SJCRH30 (cell line): ENCODE measurements at regions not wholly inside any gene's neighbourhood (a gene's known extent, or its start where the extent isn't known, plus 50 kb on each side); places are given as distances from the start of the nearest gene placed in this dataset.

Source experiments
- DNase-seq, 2 experiments: peaks; one replicate each; pipeline ENCODE4 v3.0.0-alpha.2; 2015 to 2020
- H3K27ac ChIP-seq: fragments of 250-450 bp; sonication (Bioruptor Pico); 2 replicates; pipeline ENCODE4 v1.5.1; 2020; ENCODE audit warnings: mild to moderate bottlenecking, moderate library complexity
- H3K27me3 ChIP-seq: fragments of 250-450 bp; sonication (Bioruptor Pico); 2 replicates; pipeline ENCODE4 v1.5.1; 2020; ENCODE audit warnings: mild to moderate bottlenecking, moderate library complexity
- H3K36me3 ChIP-seq: fragments of 250-450 bp; sonication (Bioruptor Pico); 2 replicates; pipeline ENCODE4 v1.5.1; 2020; ENCODE audit warnings: mild to moderate bottlenecking, moderate library complexity
- H3K4me1 ChIP-seq: fragments of 250-450 bp; sonication (Bioruptor Pico); 2 replicates; pipeline ENCODE4 v1.5.1; 2020; ENCODE audit warnings: mild to moderate bottlenecking, moderate library complexity
- H3K4me3 ChIP-seq: fragments of 250-450 bp; sonication (Bioruptor Pico); 2 replicates; pipeline ENCODE4 v1.5.1; 2020; ENCODE audit warnings: mild to moderate bottlenecking, moderate library complexity
- H3K9me3 ChIP-seq: fragments of 250-450 bp; sonication (Bioruptor Pico); replicated peaks from 2 replicates; pipeline ENCODE4 v1.5.1; 2020; ENCODE audit warnings: mild to moderate bottlenecking, moderate library complexity

DNA sequence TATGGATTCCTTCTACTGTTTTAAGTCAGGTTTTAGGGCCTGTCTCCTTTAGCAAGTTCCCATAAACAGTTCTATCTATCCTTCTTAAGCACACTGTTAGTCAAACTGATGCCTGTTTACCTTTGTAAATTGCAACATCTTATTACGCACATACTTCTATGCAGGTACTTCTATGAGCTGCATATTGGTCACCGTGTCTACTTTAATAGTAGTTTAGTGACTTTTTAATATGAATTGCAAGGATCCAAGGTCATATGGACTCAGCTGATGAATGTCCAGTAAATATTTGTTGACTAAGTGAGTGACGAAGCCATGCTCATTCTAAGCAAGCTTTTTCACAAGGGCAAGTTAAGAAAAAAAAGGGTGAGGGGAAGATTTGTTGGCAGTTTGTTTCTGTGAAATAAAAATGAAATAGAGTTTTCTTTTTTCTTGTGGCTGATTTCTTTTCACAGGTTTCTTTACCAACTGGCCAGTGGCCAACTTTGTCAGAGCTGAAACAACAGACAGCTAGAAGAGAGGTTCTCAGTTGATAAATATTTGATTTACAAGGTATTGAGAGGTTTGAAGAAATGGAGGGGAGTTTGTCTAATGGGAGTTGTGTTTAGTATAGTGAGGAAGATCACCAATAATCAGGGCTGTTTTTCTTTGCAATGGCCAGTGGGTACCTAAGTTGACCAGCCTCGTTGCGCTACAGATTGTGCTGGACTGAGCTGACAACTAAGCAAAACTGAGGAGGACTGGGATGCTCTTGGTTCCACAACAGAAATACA, 141.1 kb downstream of the SLC15A5 start:
- H3K27me3 ChIP-seq = no peaks in the 10 kb centered on the region; the same call in 1 of the 2 replicates
- H3K4me3 ChIP-seq = no peak overlapping the region
- no peak for DNase-seq
- no peaks in the 10 kb centered on the region for H3K36me3 ChIP-seq
- no peak overlapping the region for H3K27ac ChIP-seq
- no peaks in the 10 kb centered on the region for H3K4me1 ChIP-seq
- peaks cover 6% of the 10 kb centered on the region; the same call in 1 of the 2 replicates for H3K9me3 ChIP-seq

GRCh38 chr12:16135323-16135722, 142.2 kb downstream of the SLC15A5 start:
- Histone ChIP-seq H3K36me3 (no peaks in the 10 kb centered on the region), H3K4me3 (no peak overlapping the region), H3K27me3 (no peaks in the 10 kb centered on the region), H3K4me1 (no peaks in the 10 kb centered on the region), H3K9me3 (peaks cover 6% of the 10 kb centered on the region; the same call in 1 of the 2 replicates), H3K27ac (no peak overlapping the region)
- no peak for DNase-seq

DNA sequence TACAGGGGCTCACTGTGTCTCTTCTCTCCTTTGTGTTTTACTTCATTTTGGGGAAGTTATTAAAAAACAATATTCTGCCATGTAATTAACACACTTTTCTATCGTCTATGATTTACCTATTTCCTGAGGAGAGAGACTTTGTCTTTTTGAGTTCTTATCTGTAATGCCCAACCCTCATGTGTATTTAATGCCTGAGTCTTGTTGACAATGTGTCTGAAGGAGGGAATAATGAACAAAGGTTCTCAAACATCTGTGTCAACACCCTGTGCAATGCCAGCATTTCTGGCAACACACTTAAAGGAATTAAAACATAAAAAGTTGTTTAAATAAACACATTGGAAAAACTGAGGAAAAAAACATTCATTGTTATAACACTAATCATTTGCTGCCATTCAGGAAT, 147.1 kb downstream of the SLC15A5 start:
- H3K36me3 ChIP-seq = no peaks in the 10 kb centered on the region
- H3K9me3 ChIP-seq = peaks cover 6% of the 10 kb centered on the region; the same call in 1 of the 2 replicates
- H3K4me1 ChIP-seq = no peaks in the 10 kb centered on the region
- H3K4me3 ChIP-seq = no peak overlapping the region
- no peak for DNase-seq
- no peak overlapping the region for H3K27ac ChIP-seq
- no peaks in the 10 kb centered on the region for H3K27me3 ChIP-seq

DNA sequence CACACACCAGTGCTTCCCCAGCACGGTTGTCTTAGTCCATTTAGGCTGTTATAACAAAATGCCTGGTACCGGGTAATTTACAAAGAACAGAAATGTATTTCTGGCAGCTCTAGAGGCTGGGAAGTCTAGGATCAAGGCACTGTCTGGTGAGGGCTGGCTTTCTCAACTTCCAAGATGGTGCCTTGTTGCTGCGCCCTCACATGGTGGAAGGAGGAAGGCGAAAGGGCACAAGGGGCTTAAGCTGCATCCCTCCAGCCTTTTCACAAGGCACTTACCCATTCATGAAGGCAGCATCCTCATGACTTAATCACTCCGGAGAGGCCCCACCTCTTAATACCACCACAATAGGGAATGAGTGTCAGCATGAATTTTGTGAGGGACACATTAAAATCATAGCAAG, 155.5 kb downstream of the SLC15A5 start:
- Histone ChIP-seq H3K9me3 (no peaks in the 10 kb centered on the region), H3K4me1 (peaks cover 18% of the 10 kb centered on the region), H3K27me3 (no peaks in the 10 kb centered on the region), H3K36me3 (no peaks in the 10 kb centered on the region), H3K27ac (no peak overlapping the region), H3K4me3 (no peak overlapping the region)
- no peak for DNase-seq

- DNase-seq = peak in 1 of 2 experiments; percentile 5
Observed at GRCh38 chr12:16119618-16120415, 157.7 kb downstream of the SLC15A5 start.

DNA sequence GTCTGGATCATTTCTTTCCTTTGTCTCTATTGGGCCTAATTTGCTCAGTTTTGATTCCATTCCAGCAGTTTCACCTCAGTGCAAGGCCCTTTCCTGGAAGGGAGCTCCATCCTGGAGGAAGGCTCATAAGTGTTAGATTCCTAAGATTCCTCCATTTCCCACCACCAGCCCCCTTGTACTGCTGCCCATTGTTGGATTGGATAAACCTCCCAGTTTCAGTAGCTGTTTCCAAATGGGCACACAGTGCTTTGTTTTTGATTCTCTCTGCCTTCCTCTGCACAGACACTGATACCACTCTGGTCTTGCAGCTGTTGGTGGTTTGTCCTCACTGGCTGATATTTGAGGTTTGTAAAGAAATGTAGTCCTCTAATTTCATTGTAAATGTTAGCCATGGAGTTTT, 158.9 kb downstream of the SLC15A5 start:
- peak; percentile 76 to 88 for DNase-seq
- H3K9me3 ChIP-seq = no peaks in the 10 kb centered on the region
- H3K27ac ChIP-seq = peak overlapping the region; percentile 58
- H3K4me1 ChIP-seq = peaks cover 20% of the 10 kb centered on the region
- H3K27me3 ChIP-seq = no peaks in the 10 kb centered on the region
- no peaks in the 10 kb centered on the region for H3K36me3 ChIP-seq
- no peak overlapping the region for H3K4me3 ChIP-seq

More at GRCh38 chr12:16119618-16120415, 157.7 kb downstream of the SLC15A5 start:
- Histone ChIP-seq H3K4me3 (no peak overlapping the region), H3K36me3 (no peaks in the 10 kb centered on the region), H3K27me3 (no peaks in the 10 kb centered on the region), H3K27ac (no peak overlapping the region), H3K9me3 (no peaks in the 10 kb centered on the region), H3K4me1 (peaks cover 18% of the 10 kb centered on the region)

DNA sequence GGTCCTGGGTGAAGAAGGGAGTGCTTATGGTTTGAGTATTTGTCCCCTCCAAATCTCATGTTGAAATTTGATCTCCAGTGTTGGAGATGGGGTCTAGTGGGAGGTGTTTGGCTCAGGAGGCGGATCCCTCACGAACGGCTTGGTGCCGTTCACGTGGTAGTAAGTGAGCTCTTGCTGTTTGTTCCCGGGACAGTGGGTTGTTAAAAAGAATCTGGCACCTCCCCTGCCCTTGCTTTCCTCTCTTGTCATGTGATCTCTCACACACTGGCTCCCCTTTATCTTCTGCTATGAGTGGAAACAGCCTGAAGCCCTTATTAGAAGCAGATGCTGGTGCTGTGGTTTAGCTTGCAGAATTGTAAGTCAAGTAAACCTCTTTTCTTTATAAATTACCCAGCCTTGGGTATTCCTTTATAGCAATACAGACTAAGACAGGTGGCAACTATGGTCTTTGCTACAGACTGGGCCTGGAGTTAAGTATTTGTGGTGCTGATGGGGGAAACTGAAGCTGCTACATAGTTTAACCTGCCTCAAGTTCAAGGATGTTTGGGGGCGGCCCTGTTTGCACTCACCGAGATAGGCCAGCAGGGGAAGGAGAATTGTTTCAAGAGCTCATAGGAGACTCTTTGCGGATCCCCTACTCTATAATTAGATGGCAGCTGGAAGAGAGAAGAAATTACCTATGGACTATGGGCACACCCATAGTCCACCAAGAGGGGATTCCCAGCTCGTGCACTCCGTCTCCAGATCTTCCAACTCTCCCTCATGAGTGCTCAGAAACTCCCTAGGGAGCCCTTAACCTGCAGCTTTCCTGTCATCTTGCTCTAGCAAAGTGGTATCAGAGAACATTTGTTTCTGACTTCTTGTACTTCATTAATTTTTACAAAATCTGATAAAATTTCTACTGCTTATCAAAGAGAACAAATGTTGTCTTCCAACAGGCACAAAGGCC, 164.6 kb downstream of the SLC15A5 start:
- Histone ChIP-seq H3K4me1 (peaks cover 4% of the 10 kb centered on the region; the same call in 1 of the 2 replicates), H3K36me3 (no peaks in the 10 kb centered on the region), H3K27ac (peak overlapping the region; percentile 25; the same call in 1 of the 2 replicates), H3K9me3 (no peaks in the 10 kb centered on the region), H3K4me3 (peak overlapping the region; percentile 36), H3K27me3 (no peaks in the 10 kb centered on the region)
- DNase-seq = peak; percentile 73 to 88

DNA sequence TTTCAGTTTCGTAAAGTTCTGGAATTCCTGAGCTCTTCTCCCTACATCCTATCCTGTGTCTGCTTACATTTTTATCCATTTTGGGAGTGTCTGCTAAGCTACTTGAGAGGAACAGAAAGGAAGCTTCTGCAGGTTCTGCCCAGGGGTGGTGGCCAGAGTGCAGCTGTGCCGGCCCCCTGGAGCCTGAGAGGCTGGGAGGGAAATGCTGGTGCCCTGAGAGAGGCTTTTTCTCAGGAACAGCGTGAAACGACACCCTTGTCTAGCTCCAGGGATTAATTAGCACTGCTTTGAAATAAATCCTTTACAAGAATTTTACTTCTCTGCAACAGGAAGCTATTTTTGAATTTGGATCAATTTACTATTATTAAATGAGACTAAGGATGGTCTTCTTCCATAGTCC, 165.4 kb downstream of the SLC15A5 start:
- Histone ChIP-seq H3K4me3 (peak overlapping the region; percentile 36), H3K4me1 (peaks cover 4% of the 10 kb centered on the region; the same call in 1 of the 2 replicates), H3K27me3 (no peaks in the 10 kb centered on the region), H3K36me3 (no peaks in the 10 kb centered on the region), H3K27ac (peak overlapping the region; percentile 25; the same call in 1 of the 2 replicates), H3K9me3 (no peaks in the 10 kb centered on the region)
- peak; percentile 43 to 66 for DNase-seq

- H3K4me3 ChIP-seq = no peak overlapping the region
- no peaks in the 10 kb centered on the region for H3K36me3 ChIP-seq
- DNase-seq = no peak
- H3K27me3 ChIP-seq = no peaks in the 10 kb centered on the region
- H3K4me1 ChIP-seq = peaks cover 4% of the 10 kb centered on the region; the same call in 1 of the 2 replicates
- H3K27ac ChIP-seq = no peak overlapping the region
- H3K9me3 ChIP-seq = no peaks in the 10 kb centered on the region
Observed at GRCh38 chr12:16110596-16110995, 166.9 kb downstream of the SLC15A5 start.

GRCh38 chr12:16103851-16104250, 173.6 kb downstream of the SLC15A5 start:
- Histone ChIP-seq H3K27me3 (no peaks in the 10 kb centered on the region), H3K4me1 (no peaks in the 10 kb centered on the region), H3K27ac (no peak overlapping the region), H3K4me3 (no peak overlapping the region), H3K9me3 (no peaks in the 10 kb centered on the region), H3K36me3 (no peaks in the 10 kb centered on the region; the same call in 1 of the 2 replicates)
- no peak for DNase-seq

DNA sequence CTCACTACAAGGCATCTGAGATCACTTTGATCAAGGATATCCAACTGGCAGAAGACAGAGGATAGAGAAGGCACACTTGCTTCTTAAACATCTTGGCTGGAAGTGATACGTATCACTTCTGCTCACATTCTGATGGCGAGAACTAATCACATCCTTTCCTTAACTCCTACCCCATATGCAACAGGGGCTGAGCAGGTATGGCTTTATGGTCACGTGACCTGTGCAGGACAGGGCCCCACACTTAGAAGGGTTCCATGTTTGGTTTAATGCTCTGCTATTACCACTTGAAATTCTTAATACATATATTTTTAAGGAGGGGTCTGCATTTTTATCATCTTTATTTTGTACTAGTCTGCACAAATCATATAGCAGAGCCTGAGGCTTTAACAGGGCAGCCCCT, 177.3 kb downstream of the SLC15A5 start:
- Histone ChIP-seq H3K27ac (no peak overlapping the region), H3K36me3 (no peaks in the 10 kb centered on the region; the same call in 1 of the 2 replicates), H3K27me3 (no peaks in the 10 kb centered on the region), H3K4me1 (no peaks in the 10 kb centered on the region), H3K9me3 (no peaks in the 10 kb centered on the region), H3K4me3 (no peak overlapping the region)
- DNase-seq = no peak

- no peak for DNase-seq
- H3K27me3 ChIP-seq = no peaks in the 10 kb centered on the region
- no peak overlapping the region for H3K4me3 ChIP-seq
- no peaks in the 10 kb centered on the region for H3K9me3 ChIP-seq
- H3K27ac ChIP-seq = no peak overlapping the region
- no peaks in the 10 kb centered on the region for H3K4me1 ChIP-seq
- no peaks in the 10 kb centered on the region for H3K36me3 ChIP-seq
Observed at GRCh38 chr12:16096273-16096849, 181.1 kb downstream of the SLC15A5 start.

DNA sequence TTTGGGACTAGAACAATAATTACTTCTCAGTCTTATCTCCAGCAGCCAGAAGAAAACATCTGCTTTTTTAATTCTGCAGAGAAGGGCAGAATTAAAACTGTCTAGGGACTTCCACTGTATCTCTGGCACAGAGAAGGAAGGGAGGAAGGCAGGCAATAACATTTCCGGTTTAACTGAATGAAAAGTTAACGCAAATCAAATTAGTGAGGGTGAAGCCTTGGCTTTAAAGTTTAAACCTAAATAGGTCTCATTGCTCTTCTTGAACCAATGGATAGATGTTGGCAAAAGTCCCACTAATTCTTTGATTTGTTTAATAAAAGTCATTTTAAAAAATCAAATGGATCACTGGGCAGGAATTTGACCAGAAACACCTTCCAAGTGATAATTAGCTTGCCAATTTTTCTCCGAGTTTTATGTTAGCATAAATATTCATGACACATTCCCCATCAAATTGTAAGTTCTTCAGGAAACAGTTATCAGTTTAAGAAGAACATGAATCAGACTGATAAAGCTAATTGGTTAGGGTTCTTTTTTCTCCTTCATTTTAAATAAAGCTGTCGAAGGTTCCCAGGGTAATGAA, 181.9 kb downstream of the SLC15A5 start:
- Histone ChIP-seq H3K4me3 (no peak overlapping the region), H3K9me3 (no peaks in the 10 kb centered on the region), H3K27ac (no peak overlapping the region), H3K36me3 (no peaks in the 10 kb centered on the region), H3K4me1 (no peaks in the 10 kb centered on the region), H3K27me3 (no peaks in the 10 kb centered on the region)
- no peak for DNase-seq

DNA sequence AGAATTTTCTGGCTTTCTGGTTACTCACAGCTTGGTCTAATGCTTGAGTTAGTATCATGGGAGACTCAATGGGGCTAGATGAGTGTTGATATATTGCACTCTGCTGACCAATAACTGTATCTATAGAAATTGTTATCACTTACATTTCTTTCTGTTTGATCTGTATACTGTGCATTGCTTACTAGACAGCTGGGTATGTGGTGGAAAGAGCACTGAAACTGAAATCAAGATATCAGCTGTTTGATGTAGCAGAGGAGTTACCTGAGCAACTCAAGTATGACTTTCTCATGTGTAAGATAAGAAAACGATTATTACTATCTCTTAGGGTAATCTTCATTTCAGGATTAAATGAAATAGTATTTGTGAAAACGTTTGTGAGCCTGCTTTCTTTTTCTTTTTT, 183.0 kb downstream of the SLC15A5 start:
- Histone ChIP-seq H3K4me3 (no peak overlapping the region), H3K27me3 (no peaks in the 10 kb centered on the region), H3K36me3 (no peaks in the 10 kb centered on the region), H3K27ac (no peak overlapping the region), H3K4me1 (no peaks in the 10 kb centered on the region), H3K9me3 (no peaks in the 10 kb centered on the region)
- no peak for DNase-seq
